GM10266 (cell line): ENCODE measurements at regions not wholly inside any gene's neighbourhood (a gene's known extent, or its start where the extent isn't known, plus 50 kb on each side); places are given as distances from the start of the nearest gene placed in this dataset.

Experiments
- DNase-seq: peaks from one replicate; pipeline ENCODE4 v3.0.0; 2012; ENCODE audit errors: extremely low spot score
- CTCF ChIP-seq: IDR thresholded peaks from 2 replicates; pipeline ENCODE4 v1.5.1; 2012; ENCODE audit warnings: mild to moderate bottlenecking, low read depth; ENCODE audit not compliant: control insufficient read depth, insufficient read depth; ENCODE audit errors: missing control alignments

DNA sequence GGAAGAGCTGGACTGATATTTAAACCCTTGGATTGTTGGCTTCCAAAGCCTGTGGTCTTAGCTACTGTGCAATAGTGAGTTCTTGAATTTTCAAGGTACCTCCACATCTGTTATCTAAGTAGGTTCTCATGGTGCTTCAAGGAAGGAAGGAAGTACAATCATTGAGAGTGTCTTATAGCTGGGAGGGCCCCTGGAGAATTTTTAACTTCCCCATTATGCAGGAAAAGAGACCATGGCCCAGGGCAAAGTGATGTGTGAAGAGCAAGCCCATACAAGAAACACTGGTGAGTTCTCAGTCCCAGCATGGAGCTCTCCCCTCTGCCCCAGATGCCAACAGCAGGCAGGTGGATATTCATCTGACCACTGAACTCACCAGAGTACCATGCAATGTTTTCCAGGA lies 169.0 kb upstream of the IRX6 start:
- TF ChIP-seq CTCF: no peak
- DNase-seq: no peak

DNA sequence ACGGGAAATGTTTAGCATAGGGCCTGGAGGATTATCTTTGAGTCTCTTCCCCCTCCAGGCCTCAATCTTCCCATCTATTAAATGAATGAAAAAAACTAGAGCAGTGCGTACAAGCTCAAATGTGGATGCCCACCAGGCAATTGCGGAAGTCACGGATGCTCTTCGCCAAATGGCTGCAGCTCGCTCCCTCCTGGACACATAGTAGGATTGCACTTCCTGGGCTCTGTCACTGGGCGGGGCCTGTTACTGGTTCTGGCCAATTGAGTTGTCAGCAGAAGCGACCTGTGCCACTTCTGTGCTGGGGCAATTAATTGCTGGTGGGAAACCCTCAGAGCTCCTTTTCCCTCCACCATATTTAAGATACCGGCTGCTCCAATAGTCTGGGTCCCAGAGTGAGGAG lies 168.2 kb upstream of the IRX6 start:
- DNase-seq: no peak

GRCh38 chr16:55169780-55170179 lies 154.2 kb upstream of the IRX6 start:
- TF ChIP-seq CTCF: no peak
- DNase-seq: no peak

More for the DNA sequence above, 168.2 kb upstream of the IRX6 start:
- no peak for TF ChIP-seq CTCF

DNA sequence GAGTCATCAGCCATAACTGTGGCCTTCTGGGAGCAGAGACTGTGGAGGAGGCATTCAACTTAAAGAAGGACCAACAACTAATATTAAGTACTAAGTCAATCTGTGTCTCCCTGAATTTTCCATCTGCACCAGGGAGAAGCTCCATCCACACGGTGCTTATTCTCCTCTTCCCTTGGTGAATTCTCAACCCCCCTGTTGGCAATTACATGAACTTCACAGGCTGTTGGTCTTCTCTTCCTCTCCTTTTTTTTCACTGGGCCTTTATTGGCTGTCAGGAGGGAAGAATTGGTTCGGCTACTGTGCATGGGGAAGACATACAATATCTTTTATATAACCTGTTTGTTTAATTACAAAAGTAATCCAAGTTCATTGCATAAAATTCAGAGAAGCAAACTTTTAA lies 152.8 kb upstream of the IRX6 start:
- no peak for DNase-seq
- TF ChIP-seq CTCF: no peak

DNA sequence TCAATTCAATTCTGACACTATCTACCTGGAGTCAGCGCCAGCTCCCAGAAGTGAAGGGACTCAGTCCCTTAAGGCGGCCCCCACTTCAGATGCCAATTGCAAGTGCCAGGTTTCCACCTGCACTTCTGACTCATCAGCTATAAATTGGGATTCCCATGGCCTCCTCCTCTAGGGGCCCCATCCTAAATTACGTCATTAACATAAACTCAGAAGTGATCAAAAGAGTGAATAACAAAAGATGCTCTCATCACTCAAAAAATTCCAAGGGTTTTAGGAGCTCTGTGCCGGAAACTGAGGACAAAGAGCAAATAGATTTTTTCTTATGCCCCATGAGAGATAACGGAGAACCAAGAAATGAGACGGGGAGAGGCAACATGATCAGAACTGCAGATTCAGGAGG lies 148.6 kb upstream of the IRX6 start:
- DNase-seq: no peak
- no peak for TF ChIP-seq CTCF

DNA sequence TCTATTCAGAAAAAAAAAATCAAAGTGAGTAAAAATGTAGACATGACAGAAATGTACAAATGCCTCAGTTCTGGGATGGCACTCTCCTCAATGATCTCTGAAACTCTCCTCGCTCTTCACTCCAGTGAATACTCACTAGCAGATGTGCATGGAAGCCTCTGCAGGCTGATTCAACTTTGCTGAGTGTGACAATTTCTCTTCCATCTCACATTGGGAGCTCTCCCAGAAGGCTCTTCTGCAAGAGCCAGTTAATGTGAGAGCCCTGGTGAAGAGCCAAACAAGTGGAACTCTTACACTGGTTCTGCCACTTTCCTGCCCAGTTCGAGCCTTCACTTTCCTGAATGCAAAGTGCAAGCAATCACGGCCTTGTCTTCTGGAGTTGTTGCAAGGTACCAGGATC lies 147.1 kb upstream of the IRX6 start:
- no peak for TF ChIP-seq CTCF
- no peak for DNase-seq

- no peak for DNase-seq
- TF ChIP-seq CTCF: no peak
Measured at GRCh38 chr16:55179411-55179810, 144.6 kb upstream of the IRX6 start.
